RKO (cell line): ENCODE measurements at regions not wholly inside any gene's neighbourhood (a gene's known extent, or its start where the extent isn't known, plus 50 kb on each side); places are given as distances from the start of the nearest gene placed in this dataset.

Source experiments
- DNase-seq: peaks from one replicate; pipeline ENCODE4 v3.0.0-alpha.2; 2016; ENCODE audit warnings: low spot score

DNA sequence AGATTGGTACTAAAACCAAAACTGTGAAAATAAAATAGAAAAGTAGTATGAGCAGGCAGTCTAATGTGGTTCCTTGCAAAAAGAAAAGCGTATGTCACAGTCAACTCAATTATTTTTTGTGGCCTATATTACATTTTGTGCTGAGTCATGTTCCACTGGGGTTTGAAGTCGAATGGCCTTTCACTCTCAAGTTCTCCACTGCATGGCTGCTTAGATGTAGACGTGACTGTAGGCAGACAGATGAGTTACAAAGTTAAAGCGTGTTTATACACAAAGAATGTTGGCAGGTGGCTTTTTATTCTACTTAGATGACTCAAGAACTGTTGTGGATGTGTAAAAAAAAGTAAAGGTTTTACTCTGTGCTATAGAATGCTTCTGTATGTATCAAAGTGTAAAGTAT is 133.9 kb downstream of the SLITRK6 start:
- no peak for DNase-seq

DNA sequence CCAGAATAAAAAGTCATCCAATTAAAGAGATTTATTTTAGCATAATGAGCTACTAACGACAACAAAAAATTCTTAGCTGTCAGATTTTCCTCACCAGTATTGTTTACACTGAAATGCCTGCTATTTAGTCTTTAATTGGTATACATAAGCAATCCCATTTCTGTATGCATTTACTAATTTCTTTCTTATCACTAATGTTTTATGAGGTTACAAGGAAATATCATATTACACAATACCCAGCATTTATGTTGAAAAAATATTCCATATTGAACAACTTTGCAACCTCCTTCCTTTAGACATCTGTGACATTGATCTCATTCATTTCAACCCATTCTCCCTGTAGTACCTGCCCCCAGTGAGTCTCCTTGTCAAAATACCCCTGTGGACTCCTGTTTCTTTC is 135.4 kb downstream of the SLITRK6 start:
- no peak for DNase-seq

DNA sequence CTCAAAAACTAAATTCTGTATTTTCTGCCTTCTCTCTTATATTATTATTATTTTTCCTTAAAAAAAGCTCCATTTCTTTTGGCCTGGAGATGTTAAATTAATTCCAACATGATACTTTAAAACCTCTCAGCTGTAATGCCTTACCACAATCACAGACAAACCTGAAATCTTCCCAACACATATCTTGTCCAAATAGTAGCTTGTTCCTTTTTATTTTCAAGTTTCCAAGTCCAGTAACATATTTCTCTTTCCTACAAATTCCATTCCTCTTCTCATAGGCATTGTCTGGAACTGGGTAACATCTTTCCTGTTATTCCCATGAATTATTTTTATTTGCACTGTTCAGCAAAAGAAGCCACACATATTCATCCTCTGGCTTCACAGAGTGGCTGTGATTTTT is 137.0 kb downstream of the SLITRK6 start:
- DNase-seq = no peak

DNA sequence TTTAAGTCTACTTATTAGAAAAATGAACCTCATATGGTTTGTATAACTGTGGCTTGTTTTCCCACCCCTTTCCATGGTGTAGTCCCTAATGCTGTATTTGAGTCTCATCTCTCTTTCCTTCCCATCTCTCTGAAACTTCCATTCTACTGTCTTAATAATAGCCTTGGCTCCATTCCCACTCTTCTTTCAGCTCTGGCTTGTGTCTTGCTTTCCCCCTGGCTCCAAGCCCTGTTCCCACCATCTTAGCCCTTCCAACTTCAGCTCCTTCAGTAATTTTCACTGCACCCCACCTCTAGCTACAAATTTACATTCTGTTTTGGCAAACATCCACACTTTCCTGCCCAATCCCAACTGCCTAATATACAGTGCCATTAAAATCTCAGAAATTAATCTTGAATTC is 137.5 kb downstream of the SLITRK6 start:
- DNase-seq = no peak

DNA sequence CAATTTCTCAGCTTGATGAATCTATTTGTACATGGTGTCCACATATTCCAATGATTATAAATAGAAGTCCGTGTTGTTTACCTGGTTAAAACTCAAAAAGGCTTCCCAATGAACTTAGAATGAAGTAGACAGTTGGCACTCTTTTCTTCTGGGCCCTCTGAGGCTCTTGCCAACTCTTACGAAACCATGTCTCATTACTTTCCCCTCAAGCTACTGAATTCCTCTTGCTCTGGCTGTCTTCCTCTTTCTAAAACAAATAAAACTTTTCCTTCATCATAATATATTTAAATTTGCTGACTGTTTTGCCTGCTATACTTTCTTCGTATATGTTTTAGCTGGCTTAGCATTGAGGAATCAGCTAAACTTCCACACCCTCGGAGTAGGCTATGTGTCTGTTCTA is 139.7 kb downstream of the SLITRK6 start:
- no peak for DNase-seq

DNA sequence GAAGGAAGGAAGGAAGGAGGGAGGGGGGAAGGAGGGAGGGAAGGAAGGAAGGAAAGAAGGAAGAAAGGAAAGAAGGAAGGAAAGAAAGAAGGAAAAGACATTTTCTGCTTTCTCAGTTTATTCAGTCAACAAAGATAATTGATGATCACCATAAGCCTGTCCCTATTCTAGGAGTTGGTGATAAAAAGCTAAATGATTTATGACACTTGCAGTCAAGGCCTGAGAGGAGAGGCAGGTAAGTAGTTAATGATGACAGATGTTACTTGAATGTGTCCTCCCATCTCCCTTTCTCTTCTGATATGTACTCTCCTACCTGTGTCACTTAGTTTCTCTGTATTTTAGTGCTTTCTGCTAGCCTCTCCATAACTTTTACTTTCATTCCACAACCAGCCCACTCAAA is 141.3 kb downstream of the SLITRK6 start:
- DNase-seq = no peak

DNA sequence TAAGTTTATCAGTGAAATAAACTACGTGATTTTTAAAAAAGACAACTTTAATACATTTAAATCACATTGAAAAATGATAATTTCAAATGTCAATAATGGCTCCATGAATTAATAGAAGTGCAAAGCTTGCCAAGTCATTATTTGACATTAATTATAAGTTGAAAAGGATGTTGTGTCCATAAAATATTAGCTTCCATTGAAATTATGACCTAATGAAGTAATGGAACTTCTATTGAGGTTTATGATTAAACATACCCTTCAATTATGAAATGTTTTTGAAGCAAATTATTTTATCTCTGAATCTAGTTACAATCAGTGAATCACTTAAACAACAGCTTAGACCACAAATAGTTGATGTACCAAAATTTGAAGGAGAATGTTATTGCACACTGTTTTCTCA is 144.2 kb downstream of the SLITRK6 start:
- no peak for DNase-seq

DNA sequence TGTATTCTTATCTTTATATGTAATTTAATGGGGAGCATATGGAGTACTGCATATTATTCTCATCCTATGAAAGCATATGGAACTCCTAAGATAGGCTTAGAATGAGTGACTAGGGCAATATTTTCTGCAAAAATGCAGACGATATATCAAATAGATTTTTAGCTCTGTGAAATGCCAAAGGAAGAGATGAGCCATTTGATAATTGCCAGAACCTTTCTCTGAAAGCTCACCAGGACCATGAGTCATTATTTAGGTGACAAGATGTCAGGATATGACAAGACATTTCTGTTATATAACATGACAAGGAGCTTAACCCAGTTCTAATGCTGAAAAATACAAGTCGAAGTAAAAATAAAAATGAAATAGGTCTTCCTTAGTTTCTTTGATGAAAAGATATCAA is 145.0 kb downstream of the SLITRK6 start:
- DNase-seq = peak; percentile 19

DNA sequence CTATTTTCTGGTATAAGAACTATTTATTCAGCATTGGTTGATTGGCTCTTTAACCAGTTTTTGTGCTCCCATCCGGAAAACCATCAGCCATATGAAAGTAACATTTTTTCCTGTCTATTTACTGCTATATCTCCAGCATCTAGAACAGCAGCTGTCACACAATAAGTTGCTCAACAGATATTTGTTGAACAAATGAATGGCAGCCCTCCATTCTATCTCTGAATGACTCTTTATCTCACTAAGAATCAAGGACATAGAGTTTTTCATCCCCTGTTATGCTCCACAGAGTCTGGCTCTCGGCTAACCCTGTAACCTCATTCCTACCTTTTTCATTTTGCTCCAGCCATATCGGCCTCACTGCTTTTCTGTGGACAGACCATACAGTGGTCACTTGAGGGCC is 145.5 kb downstream of the SLITRK6 start:
- no peak for DNase-seq

DNA sequence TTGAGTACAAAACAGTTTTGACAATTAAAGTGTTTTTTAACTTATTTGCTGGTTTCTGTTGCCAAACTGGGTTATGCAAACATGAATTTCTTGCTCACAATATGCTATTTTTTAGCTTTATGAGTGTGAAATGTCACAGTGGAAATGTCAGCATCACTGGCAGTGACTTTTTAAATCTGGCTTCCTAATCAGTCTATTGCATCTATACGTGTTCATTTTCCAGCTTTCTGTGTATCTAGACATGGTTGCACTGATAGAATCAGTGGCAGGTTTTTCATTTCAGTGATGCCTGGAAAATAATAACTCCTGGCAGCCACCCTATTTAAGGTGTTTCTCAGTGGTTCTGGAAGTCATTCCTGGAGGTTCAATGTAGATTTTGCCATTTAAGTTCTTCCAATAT is 146.7 kb downstream of the SLITRK6 start:
- DNase-seq = no peak

DNA sequence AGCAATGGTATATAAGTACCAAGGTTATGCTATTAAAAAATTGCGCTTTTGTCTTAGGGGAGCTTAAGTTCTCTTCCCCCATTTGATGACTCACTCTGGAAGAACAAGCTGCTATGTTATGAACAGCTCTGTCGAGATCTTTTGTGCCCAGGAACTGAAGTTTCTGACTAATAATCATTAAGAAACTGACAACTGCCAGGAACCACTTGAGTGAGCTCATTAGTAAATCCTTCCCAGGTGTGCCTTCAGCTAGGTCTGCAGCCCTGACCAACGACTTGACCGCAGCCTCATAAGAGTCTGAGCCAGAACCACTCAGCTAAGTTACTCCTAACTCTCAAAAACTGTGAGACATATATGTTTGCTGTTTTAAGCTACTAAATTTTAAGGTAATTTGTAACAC is 147.8 kb downstream of the SLITRK6 start:
- no peak for DNase-seq

DNA sequence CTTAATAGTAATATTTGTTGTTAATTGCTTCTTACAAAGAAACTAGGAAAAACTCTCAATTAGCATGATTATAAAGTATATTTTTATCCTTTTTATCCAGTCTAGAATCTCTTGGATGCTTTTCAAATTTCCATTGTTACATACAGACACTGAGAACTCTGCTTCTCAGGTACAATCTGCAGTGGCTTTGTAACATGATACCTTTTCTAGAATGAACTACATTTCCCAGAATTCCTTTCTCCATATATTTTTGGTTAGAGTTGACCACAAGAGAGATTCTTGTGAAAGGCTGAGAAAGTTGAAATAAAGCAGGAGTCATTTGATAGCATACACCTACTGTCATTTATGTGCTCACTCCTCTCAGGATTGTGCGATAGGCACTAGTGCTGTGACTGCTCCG is 148.6 kb downstream of the SLITRK6 start:
- no peak for DNase-seq

DNA sequence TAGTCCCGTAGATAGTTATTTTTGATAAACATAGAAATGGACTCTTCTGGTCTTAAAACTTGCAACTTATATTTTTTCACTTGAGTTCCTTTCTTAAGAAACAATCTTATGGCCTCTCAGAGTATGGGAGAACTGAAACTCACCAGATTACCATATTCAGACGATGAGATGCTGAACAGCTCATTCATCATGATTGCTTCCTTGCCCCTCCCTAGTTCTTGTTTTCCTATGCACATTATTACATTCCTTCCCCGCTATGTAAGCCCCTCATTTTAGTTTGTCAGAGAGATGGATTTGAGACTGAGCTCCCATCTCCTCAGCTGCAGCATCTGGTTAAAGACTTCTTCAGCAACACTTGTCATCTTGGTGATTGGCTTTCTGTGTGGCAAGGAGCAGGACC is 158.5 kb downstream of the SLITRK6 start:
- no peak for DNase-seq

DNA sequence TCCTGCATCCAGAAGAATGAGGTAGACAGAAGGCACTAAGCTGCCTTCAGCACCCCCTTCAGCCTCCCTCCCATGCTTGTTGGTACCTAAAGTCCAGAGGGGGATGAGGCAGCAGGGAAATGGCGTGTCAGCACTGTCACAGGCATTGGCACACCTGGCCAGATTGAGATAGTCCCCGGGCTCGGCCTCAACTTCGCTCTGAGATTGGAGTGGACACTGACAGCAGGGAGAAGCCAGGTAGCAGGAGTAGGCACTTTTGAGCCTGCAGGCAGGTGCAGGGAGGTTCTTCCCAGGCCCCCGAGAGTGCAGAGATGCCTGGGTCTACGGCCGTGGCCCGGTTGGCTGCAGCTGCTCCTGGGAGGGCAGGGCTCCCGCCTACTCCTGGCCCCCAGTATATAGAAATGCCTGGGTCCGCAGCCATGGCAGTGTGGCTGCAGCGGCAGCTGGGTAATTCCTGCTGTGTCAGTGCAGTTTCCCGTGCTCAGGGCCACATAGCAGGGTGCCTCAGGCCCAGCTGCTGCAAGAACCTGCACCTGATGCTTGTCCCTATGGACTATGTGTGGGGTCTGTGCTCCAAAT is 160.3 kb downstream of the SLITRK6 start:
- DNase-seq = no peak

DNA sequence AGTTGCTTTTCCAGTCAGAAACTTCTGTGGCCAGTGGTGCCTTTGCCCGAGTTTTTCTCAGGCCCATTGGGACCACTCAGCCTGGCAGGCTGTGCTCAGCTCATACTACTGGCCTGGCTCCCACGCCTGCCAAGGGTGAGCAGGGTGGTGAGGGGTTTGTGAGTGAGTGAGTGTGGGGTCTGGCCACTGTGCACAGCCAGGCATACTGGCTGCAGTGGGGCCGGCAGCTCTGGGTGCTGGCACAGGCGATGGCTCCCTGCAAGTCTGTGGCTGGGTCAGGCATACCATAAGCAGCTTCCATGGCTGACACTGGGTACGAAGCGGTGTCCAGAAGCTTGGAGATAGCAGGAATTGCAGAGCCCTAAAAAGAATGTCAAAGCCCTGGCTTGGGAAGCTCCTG is 161.0 kb downstream of the SLITRK6 start:
- DNase-seq = no peak

DNA sequence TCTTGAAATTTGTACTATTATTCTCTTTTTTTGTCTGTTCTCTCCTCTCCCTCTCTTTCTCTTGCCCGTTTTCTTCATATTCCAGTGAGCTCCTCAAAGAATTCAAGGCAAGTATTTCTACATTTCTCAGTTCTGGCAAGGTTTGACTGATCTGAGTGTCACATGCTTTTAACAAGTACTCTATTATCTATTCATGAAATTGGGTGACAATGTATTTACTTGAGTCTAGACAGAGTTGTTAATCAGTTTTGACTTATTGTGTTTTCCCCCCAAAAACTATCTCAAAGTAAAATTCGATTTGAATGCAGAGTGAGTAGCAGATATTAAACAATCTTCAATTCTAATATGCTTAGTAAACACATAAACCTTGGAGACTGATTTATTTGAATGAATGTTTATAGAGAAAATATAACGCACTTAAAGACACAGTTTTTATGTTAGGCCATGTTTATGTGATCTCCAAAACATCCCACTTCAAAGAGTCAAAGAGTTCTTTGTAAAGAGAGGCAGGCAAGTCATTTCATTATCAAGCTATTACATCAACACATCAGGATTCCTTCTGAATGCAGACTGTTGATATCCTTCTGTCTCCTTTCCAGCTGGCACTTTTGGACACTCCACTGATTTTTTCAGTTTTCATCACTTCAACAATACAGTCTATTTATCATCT is 166.6 kb downstream of the SLITRK6 start:
- no peak for DNase-seq

DNA sequence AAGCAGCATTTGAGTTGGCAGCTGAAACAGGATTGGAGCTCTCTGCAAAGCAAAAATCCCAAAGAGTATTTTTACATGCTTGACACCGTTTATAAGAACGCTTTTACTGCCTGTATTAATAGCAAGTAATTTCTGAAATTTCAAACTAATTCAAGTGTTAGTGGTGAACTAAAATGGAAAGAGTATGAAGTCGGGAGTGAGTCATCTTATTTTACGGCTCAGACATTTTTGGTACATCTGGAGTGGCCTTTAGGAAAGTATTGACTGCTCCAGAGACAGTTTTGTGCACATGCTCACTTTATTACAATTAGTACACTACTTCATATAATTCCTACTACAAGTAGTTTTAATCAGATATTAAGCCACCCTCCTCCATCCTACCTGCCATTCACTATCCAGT is 167.4 kb downstream of the SLITRK6 start:
- no peak for DNase-seq

DNA sequence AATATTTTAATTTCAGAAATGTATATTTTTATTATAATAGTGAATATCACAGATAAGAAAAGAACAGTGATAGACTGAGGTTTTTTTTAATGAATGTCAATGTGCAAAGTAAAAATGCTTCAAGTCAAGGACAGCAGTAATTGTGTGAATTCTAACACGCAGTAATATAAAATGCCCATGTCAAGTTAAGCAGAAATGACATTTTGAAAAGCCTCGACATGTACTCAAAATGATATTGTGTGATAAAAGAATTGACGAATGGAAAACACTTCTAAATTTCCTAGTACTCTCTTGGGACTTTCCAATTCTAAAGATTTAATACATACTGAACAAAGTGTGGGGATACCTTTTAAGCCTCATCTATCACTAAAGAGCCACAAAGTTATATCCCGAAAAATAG is 172.6 kb downstream of the SLITRK6 start:
- DNase-seq = no peak

DNA sequence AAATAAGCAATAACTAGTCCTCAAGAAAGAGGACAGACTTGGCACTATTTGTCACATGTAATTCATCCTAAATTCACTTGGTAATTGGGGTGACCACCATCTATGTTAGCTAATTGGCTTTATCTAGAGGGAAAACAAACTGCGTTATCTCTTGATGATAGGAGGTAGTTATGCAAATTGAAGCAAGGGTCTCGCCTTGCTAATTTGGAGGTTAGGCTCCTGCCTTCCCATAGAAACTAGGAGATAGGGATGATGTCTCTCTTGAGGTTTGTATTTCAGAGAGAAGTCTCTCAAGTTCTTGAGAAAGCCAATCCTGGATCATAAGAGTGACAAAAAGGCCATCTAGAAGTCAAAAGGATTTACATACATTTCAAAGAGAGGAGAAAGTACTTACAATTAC is 179.9 kb downstream of the SLITRK6 start:
- no peak for DNase-seq

DNA sequence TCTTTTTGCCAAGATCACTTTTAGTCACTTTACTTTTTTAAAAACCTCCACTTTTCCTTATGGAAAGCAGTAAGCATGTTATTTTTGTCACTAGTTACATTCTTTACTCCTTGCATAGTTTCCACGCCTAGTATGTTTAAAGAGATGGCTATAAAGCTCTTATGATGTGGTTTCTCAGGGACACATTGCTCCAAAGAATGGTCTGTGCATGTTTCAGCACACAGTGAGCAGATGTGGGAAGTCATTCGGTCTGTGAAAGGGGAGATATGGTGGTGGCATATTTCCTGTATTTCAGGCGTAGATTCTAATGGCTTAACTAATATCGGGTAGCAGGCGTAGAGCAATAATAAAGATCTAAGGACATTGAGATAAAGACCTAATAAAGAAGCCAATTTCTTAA is 180.7 kb downstream of the SLITRK6 start:
- no peak for DNase-seq

DNA sequence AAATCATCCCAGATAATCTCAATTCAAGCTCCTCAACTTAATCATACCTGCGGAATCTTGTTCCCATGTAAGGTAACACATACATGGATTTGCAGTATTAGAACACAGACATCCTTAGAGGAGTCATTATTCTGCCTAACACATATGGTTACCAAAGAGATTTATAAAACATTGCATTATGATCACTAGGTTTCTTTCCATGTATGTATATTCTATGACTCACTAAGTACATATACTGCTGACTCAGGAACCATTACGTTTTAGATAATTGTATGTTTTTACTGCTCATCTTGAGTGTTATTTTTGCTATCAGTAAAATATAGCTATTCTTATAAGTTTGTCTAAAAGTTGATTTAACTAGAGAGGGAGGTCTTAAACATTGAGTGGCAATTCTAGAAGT is 182.9 kb downstream of the SLITRK6 start:
- peak; percentile 52 for DNase-seq

DNA sequence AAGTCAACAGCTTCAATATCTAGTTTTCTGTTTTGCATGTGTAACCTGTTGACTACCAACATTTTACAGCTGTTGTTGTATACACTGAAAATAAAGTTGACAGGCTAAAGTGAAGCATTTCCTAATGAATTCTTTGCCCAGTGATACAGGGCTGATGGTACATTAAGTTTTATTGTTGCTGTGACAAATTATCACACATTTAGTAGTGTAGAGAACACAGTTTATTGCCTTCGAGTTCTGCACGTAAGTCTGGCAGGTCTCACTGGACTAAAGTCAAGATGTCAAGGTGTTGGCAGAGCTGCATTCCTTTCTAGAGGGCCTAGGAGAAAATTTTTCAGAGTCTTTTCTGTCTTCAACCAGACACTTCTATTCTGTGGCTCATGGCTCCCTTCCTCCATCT is 184.2 kb downstream of the SLITRK6 start:
- DNase-seq = no peak

DNA sequence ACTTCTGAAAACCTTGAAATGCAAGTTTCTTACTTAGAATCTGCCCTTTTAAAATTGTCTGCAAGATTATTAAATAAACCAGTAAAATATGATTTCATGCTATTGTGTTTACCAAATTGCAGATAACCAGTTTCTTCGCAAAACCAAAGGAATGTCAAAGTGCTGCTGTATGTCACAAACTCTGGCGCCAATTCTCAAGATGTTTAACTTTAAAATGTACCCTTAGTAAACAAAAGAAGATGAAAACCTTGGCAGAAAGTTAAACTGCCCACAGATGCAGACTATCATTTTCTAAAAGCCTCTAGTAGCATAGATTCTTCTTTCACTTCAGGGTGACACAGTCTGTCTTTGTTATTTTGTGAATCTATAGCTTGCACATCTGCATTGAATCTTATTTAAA is 189.2 kb downstream of the SLITRK6 start:
- DNase-seq = no peak

DNA sequence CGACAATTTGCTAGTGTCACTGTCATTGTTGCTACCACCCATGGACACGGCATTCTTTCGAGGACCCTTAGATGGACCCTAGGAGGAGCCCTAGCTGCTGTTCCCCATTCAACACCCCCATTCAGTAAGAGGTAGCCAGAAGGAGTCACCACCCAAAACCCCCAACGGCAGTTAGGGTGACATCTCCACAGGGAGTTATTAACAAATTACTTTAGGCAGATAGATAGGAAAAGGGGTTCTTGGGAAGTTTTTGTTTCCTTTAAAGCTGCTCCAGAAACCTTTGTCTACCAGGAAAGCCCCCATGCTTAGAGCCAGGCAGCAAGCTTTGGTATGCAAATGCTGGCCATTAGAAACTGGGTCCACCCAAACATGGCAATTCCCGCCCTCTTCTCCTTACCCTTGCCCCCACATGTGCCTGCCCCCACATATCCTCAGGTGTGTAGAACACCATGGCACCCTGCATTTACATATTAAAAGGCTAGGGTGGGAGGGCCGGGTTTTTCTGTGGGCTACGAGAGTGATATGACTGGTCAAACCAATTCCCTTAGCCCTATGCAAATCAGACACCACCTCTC is 190.9 kb downstream of the SLITRK6 start:
- DNase-seq = no peak
